Activated naive CD4-positive, alpha-beta T cell treated with Interleukin-2 at 50 U/mL for 16 hours (primary cell): ENCODE measurements at regions not wholly inside any gene's neighbourhood (a gene's known extent, or its start where the extent isn't known, plus 50 kb on each side); places are given as distances from the start of the nearest gene placed in this dataset.
"Not testable (repeated sequence)": the region's sequence is repeated elsewhere in the genome, so short reads cannot be mapped to it uniquely, and the experiment has no call there.

Source experiments
- DNase-seq: peaks from one replicate; pipeline ENCODE4 v3.0.0-alpha.2; 2020

DNA sequence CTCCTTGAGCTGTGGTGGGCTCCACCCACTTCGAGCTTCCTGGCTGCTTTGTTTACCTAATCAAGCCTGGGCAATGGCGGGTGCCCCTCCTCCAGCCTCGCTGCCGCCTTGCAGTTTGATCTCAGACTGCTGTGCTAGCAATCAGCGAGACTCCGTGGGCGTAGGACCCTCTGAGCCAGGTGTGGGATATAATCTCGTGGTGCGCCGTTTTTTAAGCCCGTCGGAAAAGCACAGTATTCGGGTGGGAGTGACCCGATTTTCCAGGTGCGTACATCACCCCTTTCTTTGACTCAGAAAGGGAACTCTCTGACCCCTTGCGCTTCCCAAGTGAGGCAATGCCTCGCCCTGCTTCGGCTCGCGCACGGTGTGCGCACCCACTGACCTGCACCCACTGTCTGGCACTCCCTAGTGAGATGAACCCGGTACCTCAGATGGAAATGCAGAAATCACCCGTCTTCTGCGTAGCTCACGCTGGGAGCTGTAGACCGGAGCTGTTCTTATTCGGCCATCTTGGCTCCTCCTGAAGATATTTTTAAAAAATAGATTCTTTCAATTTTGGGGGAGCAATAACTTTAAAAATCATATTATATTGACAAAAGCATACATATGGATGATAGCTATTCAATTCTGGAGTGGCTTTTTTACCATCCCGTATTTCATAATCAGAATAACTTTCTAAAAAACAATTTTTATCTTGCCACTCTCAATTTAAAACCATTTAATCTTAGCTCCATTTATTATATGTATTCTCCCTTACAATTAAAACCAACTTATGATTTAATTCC, 517.5 kb upstream of the NUDT12 start:
- not testable (repeated sequence) for DNase-seq

DNA sequence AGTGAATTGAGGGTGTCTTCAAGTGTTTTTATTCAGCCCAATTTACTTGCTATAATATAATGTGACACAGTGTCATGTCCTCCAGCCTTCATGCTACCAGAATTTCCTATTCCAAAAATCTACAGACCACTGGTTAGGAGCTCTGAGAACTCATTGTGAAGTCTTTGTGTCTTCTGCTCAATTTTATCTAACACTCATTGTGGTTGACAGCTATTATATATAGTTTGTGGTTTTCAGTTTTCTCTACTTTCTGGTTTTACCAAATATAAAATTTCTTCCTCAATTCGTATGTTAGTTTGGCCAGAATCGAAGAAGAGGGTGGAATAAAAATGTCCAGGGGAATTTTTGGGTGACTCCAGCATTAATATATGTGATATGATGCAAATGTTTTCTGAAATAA, 509.3 kb upstream of the NUDT12 start:
- DNase-seq = no peak

DNA sequence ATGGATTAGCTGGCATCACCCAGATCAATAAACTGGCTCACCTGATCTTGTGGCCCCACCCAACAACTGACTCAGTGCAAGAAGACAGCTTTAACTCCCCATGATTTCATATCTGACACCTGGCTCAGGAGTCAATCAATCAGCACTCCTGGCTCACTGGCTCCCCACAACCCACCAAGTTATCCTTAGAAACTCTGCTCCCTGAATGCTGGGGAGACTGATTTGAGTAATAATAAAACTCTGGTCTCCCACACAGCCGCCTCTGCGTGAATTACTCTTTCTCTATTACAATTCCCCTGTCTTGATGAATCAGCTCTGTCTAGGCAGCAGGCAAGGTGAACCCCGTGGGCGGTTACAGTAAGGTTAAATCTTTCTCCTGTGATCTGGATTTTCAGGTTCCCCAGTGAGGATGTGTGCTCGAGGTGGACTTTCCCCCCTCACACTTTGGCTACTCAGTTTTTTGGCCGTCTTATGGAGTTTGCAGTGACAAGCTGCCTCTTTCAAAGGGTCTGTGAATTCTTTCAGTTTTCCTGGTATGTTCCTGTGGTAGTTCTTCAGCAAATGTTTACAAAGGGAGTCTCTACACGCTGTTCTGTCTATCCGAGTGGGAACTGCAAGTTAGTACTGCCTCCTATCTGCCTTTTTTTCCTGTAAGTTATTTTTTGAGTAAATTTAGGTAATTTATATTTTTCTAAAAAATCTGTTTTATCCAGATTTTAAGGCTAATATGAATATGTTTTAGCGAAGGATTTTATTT, 500.2 kb upstream of the NUDT12 start:
- DNase-seq = no peak

DNA sequence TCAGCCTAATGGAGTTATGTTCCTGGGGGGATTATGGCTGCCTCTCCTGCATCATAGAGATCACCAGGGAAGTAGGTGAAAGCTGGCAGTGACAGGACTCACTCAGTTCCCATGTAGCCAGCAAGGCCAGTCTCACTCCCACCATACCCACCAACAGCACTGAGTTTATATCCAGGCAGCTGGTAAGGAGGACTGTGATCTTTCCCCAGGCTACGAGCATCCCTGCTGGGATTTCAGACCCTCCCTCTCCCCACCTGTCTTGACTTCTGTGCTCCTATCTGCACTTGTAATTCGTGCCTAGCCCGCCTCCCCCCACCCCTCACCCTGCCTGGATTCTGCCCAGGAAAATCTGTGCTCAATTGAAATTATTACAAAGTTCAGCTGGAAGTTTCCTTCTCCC, 499.1 kb upstream of the NUDT12 start:
- no peak for DNase-seq

DNA sequence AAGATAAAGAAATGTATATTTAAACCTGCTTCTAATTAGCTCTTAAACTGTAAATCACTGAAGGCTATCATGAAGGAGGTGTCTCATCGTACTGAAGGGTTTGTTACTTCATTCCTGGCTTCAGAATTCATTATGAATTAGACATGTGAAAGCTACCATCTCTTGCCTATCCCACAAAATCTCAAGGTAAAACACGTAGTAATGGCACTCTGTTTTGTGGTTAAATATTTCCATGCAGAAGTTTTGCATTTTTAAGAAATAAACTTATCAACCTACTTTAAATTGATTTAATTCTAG, 490.7 kb upstream of the NUDT12 start:
- no peak for DNase-seq

DNA sequence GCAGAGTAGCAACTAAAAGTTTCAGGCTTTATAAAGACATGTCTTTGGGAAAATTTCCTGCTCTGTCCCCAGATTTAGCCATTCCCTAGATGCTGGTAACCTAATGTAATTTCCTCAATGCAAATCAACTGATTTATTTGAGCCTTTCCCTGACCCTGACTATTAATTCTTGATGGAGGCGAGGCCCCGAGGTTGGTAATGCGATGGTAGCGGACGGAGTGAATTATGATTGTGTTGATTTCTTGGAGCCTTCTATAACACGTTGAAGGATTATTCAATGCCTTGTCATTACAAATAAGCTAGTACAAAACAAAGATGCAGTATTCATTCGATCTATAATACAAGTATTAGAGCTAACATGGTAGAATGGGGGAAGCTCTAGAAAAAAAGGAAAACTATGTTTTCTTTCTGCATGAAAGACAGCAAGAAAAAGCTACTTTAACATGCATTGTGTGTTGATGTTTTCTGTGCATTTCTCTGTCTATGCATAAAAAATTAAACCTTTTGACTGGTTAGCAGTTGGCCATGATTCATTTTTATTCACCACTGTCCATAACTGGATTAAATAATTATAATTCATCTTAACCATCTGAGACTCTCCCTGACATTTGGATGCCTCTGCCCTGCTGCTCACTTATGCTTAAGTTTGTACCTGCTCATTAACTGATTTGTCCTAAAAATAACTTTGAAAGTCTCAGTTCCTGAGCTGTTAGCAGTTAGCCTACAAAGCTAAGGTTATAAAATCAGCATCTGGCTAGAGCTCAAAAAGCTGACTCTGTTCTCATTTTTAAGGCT, 490.2 kb upstream of the NUDT12 start:
- no peak for DNase-seq

DNA sequence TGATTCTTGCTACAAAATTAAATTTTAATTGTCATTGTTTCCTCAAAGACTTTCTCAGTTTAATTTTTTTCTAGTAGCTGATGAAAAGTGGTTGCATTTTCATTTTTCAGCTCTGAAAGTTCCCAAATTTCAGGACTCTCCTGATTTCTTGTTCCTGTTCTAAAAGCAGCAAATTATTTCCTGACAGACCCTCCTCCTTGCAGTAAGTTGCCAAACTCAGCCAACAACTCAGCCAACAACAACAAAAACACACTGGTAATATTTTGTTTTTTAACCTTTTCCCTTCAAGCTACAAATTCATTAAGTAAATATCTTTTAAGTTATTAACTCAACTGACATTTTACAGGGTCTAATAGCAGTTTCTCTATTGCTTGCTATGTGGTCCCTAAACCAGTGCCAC, 487.8 kb upstream of the NUDT12 start:
- no peak for DNase-seq

DNA sequence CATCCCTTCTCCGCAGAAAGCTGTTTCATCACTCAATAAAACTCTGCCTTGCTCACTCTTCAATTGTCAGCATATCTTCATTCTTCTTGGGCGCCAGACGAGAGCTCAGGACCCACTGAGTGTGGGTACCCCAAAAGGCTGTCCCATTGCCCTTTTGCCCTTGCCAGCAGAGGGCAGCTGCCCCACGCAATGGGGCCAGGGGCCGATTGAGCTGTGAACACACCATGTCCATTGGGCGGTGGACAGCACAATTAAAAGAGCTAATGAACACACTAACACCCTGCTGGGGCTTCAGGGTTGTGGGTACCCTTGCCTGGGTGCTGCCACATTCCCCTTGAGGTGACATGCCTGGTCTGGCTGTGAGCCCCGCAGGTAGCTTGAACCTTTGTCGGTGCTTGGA, 487.2 kb upstream of the NUDT12 start:
- DNase-seq = no peak

DNA sequence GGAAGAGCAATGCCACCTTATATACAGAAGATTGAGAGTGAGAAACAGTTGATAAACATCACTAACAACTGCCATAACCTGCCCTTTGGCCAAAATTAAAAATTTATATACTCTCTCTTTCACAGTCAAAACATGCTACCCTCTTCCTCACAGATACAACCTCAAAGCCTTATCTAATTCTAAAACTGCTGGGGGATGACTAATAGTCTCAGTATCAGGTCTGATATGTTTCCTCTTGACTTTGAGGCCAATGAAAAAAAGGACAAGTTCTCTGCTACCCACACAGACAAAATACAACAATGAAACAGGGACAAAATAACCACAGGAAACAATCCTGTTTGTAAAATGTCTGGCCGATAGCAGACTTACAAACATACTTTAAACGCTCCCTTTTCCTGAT, 485.6 kb upstream of the NUDT12 start:
- no peak for DNase-seq

DNA sequence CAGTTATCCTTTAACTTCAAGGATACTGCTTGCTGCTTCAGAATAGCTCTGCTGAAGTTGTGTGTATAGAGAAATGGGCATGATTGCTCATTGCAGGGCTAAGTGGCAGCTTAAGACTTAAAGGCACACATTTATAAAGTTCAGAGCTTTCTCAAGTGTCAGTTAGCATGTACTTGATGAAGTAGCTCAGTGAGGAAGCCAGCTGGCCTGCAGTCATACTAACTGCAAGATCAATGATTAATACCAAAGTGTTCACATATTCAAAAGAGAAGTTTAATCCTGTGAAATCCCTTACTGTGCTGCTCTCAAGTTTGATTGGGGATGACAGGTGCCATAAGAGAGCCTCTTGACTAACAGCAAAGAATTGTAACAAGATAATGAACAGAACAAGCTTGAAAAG, 483.4 kb upstream of the NUDT12 start:
- DNase-seq = no peak

DNA sequence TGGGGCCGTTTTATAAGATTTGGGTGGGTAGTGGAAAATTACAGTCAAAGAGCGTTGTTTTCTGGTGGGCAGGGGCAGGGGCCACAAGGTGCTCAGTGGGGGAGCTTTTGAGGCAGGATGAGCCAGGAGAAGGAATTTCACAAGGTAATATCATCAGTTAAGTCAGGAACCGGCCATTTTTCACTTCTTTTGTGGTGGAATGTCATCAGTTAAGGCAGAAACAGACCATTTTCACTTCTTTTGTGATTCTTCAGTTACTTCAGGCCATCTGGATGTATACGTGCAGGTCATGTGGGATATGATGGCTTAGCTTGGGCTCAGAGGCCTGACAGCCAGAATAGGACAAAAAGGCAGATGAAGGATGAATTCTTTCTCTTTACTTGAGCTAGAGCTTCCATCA, 477.3 kb upstream of the NUDT12 start:
- DNase-seq = not testable (repeated sequence)

DNA sequence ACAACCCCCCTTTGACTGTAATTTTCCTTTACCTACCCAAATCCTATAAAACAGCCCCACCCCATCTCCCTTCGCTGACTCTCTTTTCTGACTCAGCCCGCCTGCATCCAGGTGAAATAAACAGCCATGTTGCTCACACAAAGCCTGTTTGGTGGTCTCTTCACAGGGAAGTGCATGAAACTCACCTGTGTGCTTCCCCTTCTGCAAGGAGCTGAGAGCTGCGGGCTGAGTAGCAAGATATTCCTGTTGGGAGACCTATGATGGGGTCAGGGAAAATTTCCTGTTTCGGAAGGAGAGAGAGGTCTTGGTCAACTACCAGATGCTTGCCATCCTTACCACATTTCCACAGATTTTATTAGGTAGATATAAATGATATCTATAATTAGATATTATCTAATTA, 474.5 kb upstream of the NUDT12 start:
- not testable (repeated sequence) for DNase-seq

DNA sequence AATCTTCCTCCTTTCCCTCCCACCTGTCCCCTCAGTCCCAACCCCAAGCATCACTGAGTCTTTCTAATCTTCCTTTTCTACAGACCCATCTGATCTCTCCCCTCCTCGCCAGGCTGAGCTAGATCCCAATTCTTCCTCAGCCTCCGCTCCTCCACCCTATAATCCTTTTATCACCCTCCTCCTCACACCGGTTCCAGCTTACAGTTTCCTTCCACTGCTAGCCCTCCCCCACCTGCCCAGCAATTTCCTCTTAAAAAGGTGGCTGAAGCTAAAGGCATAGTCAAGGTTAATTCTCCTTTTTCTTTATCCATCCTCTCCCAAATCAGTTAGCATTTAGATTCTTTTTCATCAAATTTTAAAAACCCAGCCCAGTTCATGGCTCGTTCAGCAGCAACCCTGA, 470.6 kb upstream of the NUDT12 start:
- DNase-seq = not testable (repeated sequence)

DNA sequence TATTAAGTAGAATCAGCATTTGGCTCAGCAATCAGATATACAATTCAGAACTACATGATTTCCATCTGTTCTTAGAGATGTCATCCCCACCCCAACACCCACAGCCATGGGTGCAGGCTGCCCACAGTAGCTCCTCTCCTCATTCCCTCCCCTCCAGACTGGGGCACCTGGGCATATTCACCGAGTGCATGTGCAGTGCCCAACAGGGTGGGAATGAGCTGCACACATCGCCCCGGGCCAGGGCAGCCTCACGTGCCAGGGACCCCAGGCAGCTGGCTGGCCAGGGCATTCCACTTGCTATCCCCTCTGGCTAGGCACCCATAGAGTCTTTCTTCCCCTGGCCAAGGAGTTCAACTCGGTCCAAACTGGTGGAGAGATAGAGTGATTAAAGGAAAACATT, 461.9 kb upstream of the NUDT12 start:
- no peak for DNase-seq

DNA sequence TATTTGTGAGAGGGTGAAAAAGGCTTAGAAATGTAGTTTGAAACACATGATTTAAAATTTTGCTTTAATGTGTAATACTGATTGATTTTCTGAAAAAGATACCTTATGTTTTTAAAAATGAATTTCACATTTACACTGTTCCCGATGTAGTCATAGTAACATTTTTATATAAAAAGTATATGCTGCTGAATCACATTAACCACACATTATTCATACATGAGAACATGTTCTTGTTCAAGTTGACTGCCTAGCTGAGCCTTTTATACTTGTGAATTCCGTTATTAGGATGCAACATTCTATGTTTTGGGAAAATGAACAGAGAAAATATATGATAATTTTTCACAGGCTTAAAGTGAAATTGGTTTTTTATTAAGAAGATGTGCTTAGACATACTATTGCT, 461.1 kb upstream of the NUDT12 start:
- no peak for DNase-seq

DNA sequence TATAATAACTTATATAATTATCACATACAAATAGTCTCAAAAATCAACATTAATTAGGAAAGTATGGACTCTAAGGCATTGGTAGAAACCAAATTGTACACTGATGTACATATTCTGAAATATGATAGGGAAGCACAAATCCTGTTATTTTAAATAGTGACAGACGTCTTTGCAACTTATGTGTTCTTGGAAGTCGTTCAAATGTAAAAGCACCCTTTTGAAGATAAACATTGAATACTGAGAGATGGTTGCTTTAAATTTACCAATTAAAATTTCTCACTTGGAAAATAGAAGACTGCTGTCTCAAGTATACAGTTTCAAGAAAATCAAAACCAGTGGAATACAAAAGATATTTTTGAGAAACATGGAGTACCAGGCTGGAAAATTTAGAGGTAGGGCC, 457.4 kb upstream of the NUDT12 start:
- no peak for DNase-seq

DNA sequence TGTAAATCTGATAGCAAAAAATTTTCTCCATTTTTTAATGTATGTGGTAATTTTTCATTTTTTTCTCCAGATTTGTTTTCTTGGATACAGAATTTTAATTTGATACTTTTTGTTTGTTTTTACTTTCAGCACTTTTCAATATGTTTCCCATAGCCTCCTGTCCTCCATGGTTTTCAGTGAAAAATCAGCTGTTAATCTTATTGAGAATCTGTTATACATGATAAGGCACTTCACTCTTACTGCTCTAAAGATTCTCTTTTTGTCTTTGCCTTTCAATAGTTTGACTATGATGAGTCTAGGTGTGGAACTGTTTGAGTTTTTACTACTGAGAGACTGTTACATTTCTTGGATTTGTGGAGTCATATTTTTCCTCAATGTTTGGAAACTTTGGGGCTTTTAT, 455.7 kb upstream of the NUDT12 start:
- no peak for DNase-seq

DNA sequence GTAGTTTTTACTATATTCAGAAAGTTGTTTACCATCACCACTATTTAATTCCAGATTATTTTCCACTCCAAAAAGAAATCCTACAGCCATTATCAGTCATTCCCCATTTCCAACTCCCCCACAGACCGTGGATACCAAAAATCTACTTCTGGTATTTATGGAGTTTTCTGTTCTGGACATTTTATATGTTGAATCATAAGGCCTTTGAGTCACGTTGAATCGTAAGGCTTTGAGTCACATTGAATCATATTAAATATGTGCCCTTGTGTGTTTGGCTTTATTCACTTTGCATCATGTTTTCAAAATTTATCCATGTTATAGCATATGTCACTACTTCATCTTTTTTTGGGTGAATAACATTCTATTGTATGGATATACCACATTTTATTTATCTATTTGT, 454.1 kb upstream of the NUDT12 start:
- DNase-seq = no peak

DNA sequence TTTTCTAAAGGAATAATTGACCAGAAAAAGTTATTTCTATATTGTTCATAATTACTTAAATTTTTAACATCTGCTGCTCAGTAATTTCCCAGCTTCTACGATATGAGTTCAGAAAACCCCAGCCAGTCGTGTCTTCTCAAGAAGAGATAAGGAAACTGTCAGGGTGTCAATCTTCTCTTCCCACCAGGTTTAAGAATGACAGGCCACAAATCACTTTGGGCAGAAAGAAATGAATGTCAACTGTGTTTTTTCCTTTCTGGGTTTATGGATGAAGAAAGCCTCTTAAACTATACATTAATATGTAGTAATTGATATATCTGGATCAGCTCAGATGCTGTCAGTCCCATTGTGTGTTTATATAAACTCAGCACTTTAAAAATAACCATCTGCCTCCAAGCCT, 453.2 kb upstream of the NUDT12 start:
- DNase-seq = no peak

DNA sequence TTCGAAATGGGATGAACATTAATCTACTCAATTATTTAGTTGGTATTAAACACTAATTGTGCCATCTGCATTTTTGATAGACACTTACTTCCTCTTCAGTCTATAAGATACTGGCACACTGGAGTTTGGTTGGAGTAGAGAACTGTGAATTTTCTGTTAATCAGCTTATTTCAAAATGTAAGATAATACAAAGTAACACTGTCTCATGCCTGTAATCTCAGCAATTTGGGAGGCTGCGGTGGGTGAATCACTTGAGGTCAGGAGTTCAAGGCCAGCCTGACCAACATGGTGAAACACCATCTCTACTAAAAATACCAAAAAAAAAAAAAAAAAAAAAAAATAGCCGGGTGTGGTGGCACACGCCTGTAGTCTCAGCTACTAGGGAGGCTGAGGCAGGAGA, 440.2 kb upstream of the NUDT12 start:
- not testable (repeated sequence) for DNase-seq

DNA sequence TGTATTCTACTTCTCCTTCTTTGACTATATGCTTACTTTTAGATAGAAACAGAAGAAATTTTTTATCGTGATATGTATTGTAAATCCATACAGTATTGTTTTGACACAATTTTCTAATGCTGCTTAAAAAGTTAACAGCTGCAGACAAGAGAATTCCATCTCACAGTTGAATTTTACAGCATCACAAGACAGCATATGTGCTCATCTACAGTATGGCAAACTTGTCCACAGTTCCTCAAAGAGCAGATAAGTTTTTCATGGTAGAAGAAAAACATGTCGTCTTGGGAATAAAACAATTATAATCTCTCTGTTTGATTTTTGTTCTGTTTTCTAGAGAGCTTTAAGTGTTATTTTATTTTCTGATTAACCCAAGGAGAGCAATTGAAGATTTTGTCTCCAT, 438.5 kb upstream of the NUDT12 start:
- no peak for DNase-seq

DNA sequence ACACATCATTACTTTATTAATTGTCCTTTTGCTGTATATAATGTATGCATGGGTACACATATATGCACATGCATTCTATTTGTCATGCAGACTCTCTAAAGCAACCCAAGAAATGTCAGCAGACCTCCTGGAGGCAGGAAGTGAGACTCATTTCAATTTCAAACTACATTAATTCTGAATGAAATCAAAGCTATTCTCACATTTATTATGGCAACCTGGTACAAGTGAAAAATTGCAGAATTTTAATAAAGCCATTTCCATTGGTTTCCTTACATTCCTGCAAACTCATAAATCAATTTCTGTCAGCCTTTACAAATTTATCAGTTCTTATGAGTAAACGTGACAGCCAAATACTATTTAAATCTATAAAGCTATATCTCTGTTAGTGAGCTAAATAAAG, 430.4 kb upstream of the NUDT12 start:
- DNase-seq = no peak

DNA sequence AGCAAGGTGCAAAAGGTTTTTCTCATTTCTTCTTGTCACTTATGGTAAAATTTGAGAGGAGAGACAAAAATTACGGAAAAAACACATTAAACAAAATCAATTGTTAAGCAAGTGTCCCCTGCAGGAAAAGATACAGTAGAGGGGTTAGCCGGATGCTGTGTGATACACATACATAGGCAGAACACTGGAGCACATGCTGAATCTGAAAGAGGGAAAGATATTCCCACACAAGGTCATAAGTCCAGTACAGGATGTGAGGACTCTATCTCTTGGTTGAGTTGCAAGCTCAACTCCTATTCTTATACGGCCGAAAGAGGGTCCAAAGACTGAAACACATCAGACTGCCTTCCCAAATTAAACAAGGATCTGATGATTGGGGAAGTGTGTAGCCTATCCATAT, 427.5 kb upstream of the NUDT12 start:
- DNase-seq = no peak

DNA sequence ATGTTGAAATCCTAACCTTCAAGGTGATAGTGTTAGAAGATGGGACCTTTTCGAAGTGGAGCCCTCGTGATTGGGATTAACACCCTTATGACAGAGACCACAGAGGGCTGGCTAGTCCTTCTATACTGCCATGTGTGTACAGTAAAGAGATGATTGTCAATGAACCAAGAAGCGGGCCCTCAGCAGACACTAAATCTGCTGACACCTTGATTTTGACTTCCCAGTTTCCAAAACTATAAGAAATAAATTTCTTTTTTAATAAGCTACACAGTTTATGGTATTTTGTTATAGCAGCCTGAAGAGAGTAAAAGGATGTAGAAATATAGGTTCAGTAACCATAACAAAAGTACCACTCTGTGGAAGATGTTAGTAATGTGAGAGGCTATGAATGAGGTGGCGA, 419.0 kb upstream of the NUDT12 start:
- no peak for DNase-seq
